H9 (cell line): ENCODE measurements at regions not wholly inside any gene's neighbourhood (a gene's known extent, or its start where the extent isn't known, plus 50 kb on each side); places are given as distances from the start of the nearest gene placed in this dataset.

Source experiments
- DNase-seq: peaks from one replicate; pipeline ENCODE4 v3.0.0-alpha.2; 2017
- H2AFZ ChIP-seq: one replicate; pipeline ENCODE4 v1.6.1; 2013; ENCODE audit warnings: mild to moderate bottlenecking, low read length, control low read depth, moderate library complexity
- H2AK5ac ChIP-seq: 2 replicates; pipeline ENCODE4 v1.6.1; 2013; ENCODE audit warnings: low read length, control low read depth, mixed read lengths; ENCODE audit not compliant: insufficient read length
- H2BK120ac ChIP-seq: one replicate; pipeline ENCODE4 v1.6.1; 2013; ENCODE audit warnings: low read depth, mild to moderate bottlenecking, low read length, control low read depth, inconsistent platforms; ENCODE audit not compliant: poor library complexity, severe bottlenecking
- H2BK12ac ChIP-seq: 2 replicates; pipeline ENCODE4 v1.6.1; 2013; ENCODE audit warnings: low read length, control low read depth, mixed read lengths, low read depth; ENCODE audit not compliant: insufficient read length
- H2BK15ac ChIP-seq: 2 replicates; pipeline ENCODE4 v1.6.1; 2013; ENCODE audit warnings: low read depth, low read length, control low read depth
- H2BK20ac ChIP-seq: one replicate; pipeline ENCODE4 v1.6.1; 2013; ENCODE audit warnings: low read depth, mild to moderate bottlenecking, low read length, control low read depth, inconsistent platforms; ENCODE audit not compliant: poor library complexity, severe bottlenecking
- H2BK5ac ChIP-seq: 2 replicates; pipeline ENCODE4 v1.6.1; 2013; ENCODE audit warnings: low read length, control low read depth, mixed read lengths; ENCODE audit not compliant: insufficient read length
- H3K14ac ChIP-seq: 2 replicates; pipeline ENCODE4 v1.6.1; 2013; ENCODE audit warnings: low read length, control low read depth; ENCODE audit not compliant: insufficient read depth
- H3K18ac ChIP-seq: 2 replicates; pipeline ENCODE4 v1.6.1; 2013; ENCODE audit warnings: low read depth, mild to moderate bottlenecking, mixed read lengths, low read length, control low read depth; ENCODE audit not compliant: insufficient read length
- H3K23ac ChIP-seq: 2 replicates; pipeline ENCODE4 v1.6.1; 2013; ENCODE audit warnings: low read length, control low read depth, mixed read lengths, low read depth; ENCODE audit not compliant: insufficient read length
- H3K23me2 ChIP-seq: 2 replicates; pipeline ENCODE4 v1.6.1; 2013; ENCODE audit warnings: low read depth, mild to moderate bottlenecking, mixed read lengths, low read length, control low read depth; ENCODE audit not compliant: insufficient read length, poor library complexity, severe bottlenecking
- H3K27ac ChIP-seq: 2 replicates; pipeline ENCODE4 v1.5.1; 2013; ENCODE audit warnings: low read length, control low read depth, mixed read lengths, low read depth; ENCODE audit not compliant: insufficient read length
- H3K27me3 ChIP-seq: 2 replicates; pipeline ENCODE4 v1.6.1; 2013; ENCODE audit warnings: low read length, control low read depth, inconsistent platforms; ENCODE audit not compliant: insufficient read depth
- H3K4ac ChIP-seq: 2 replicates; pipeline ENCODE4 v1.6.1; 2013; ENCODE audit warnings: low read depth, mild to moderate bottlenecking, control low read depth, inconsistent platforms, low read length, moderate library complexity
- H3K4me1 ChIP-seq: 2 replicates; pipeline ENCODE4 v1.6.1; 2013; ENCODE audit warnings: low read length, control low read depth, inconsistent platforms; ENCODE audit not compliant: insufficient read depth
- H3K4me2 ChIP-seq: 2 replicates; pipeline ENCODE4 v1.6.1; 2013; ENCODE audit warnings: low read length, control low read depth, mixed read lengths; ENCODE audit not compliant: insufficient read length, insufficient read depth
- H3K56ac ChIP-seq: 2 replicates; pipeline ENCODE4 v1.6.1; 2013; ENCODE audit warnings: low read depth, mild to moderate bottlenecking, mixed read lengths, low read length, control low read depth; ENCODE audit not compliant: insufficient read length
- H3K79me1 ChIP-seq: 2 replicates; pipeline ENCODE4 v1.6.1; 2013; ENCODE audit warnings: low read depth, mild to moderate bottlenecking, moderate library complexity, low read length, control low read depth, inconsistent platforms; ENCODE audit not compliant: insufficient read depth, poor library complexity, severe bottlenecking
- H3K79me2 ChIP-seq: 2 replicates; pipeline ENCODE4 v1.6.1; 2013; ENCODE audit warnings: low read length, control low read depth, inconsistent platforms; ENCODE audit not compliant: insufficient read depth
- H3K9ac ChIP-seq: 2 replicates; pipeline ENCODE4 v1.6.1; 2013; ENCODE audit warnings: low read length, control low read depth, mixed read lengths; ENCODE audit not compliant: insufficient read length; ENCODE audit errors: extremely low read depth
- H3K9me3 ChIP-seq: one replicate; pipeline ENCODE4 v1.6.1; 2013; ENCODE audit warnings: low read depth, low read length, inconsistent platforms; ENCODE audit not compliant: control insufficient read depth
- H3T11ph ChIP-seq: one replicate; pipeline ENCODE4 v1.6.1; 2013; ENCODE audit warnings: mild to moderate bottlenecking, low read length, control low read depth, inconsistent platforms
- H4K20me1 ChIP-seq: one replicate; pipeline ENCODE4 v1.6.1; 2013; ENCODE audit not compliant: control insufficient read depth, insufficient read length, insufficient read depth
- H4K5ac ChIP-seq: 2 replicates; pipeline ENCODE4 v1.6.1; 2013; ENCODE audit warnings: low read depth, mild to moderate bottlenecking, mixed read lengths, low read length, control low read depth; ENCODE audit not compliant: insufficient read length
- H4K8ac ChIP-seq: replicated peaks from 2 replicates; pipeline ENCODE4 v1.6.1; 2013; ENCODE audit warnings: low read length, control low read depth, mixed read lengths, low read depth; ENCODE audit not compliant: insufficient read length
- H4K91ac ChIP-seq: 2 replicates; pipeline ENCODE4 v1.6.1; 2013; ENCODE audit warnings: low read depth, mild to moderate bottlenecking, moderate library complexity, mixed read lengths, low read length, control low read depth; ENCODE audit not compliant: insufficient read length
- H3K27ac Mint-ChIP-seq, 3 experiments: 2 replicates in 2 of 3; 3 replicates in 1 of 3; pipeline ENCODE4 v1.8.0; 2020 to 2021; ENCODE audit warnings: mixed read lengths in 3 of 3, mild to moderate bottlenecking in 1 of 3, moderate library complexity in 1 of 3
- H3K27me3 Mint-ChIP-seq: 2 replicates; pipeline ENCODE4 v1.8.0; 2021; ENCODE audit warnings: low read depth, mild to moderate bottlenecking, moderate library complexity, mixed read lengths
- H3K36me3 Mint-ChIP-seq, 3 experiments: 2 replicates in 2 of 3; 3 replicates in 1 of 3; pipeline ENCODE4 v1.8.0; 2020 to 2021; ENCODE audit warnings: low read depth in 3 of 3, mixed read lengths in 3 of 3; ENCODE audit not compliant: insufficient read depth in 1 of 3
- H3K4me1 Mint-ChIP-seq, 2 experiments: 2 replicates each; pipeline ENCODE4 v1.8.0; 2020; ENCODE audit warnings: mixed read lengths in 2 of 2
- H3K4me3 Mint-ChIP-seq, 2 experiments: 2 replicates in 1 of 2; 3 replicates in 1 of 2; pipeline ENCODE4 v1.8.0; 2020 to 2021; ENCODE audit warnings: mild to moderate bottlenecking in 2 of 2, mixed read lengths in 2 of 2, moderate library complexity in 1 of 2
- H3K9me3 Mint-ChIP-seq, 2 experiments: 2 replicates in 1 of 2; 3 replicates in 1 of 2; pipeline ENCODE4 v1.8.0; 2020; ENCODE audit warnings: mild to moderate bottlenecking in 2 of 2, mixed read lengths in 2 of 2, moderate library complexity in 1 of 2
- CTCF ChIP-seq: fragments of 200-600 bp; sonication (generic); conservative IDR thresholded peaks from 3 replicates; pipeline ENCODE4 v1.8.0; 2021; ENCODE audit warnings: antibody characterized with exemption, mild to moderate bottlenecking
- WGBS: extraction: QIAGEN DNeasy Blood & Tissue Kit; methylation state at CpG from one replicate; pipeline ENCODE4 v1.1.7; 2013; ENCODE audit warnings: missing lambda C conversion rate, low lambda C conversion rate, mixed read lengths; ENCODE audit not compliant: insufficient read length; ENCODE audit errors: extremely low coverage; 5-methylcytosine and 5-hydroxymethylcytosine counted together

- Histone ChIP-seq H2BK20ac (no peak overlapping the region), H3K18ac (no peak overlapping the region), H2BK120ac (no peak overlapping the region), H4K8ac (no peak overlapping the region), H3K56ac (no peak overlapping the region), H4K20me1 (no peaks in the 10 kb centered on the region), H3K23ac (no peak overlapping the region), H3K4me2 (no peak overlapping the region), H3K4me1 (no peaks in the 10 kb centered on the region), H3T11ph (no peak overlapping the region), H3K79me1 (no peaks in the 10 kb centered on the region), H2BK15ac (no peak overlapping the region), H3K14ac (0 out of 2 replicates have a peak overlapping the region, but pooled peaks have one; percentile 18), H3K9me3 (no peaks in the 10 kb centered on the region), H3K4ac (no peak overlapping the region), H2AFZ (no peak overlapping the region), H3K23me2 (no peaks in the 10 kb centered on the region), H3K79me2 (no peaks in the 10 kb centered on the region), H4K91ac (no peak overlapping the region), H4K5ac (no peak overlapping the region), H3K9ac (no peak overlapping the region), H2AK5ac (no peak overlapping the region), H2BK12ac (no peak overlapping the region), H3K27me3 (no peaks in the 10 kb centered on the region), H2BK5ac (no peak overlapping the region), H3K27ac (no peak overlapping the region)
- TF ChIP-seq CTCF: no peak
- Mint-ChIP-seq H3K27ac (0 out of 7 replicates have a peak overlapping the region, but pooled peaks of 1 of the 3 experiments have one; percentile 33), H3K4me1 (peaks cover 2 to 6% of the 10 kb centered on the region in 2 experiments; a peak in 2 of 4 replicates), H3K4me3 (no peak overlapping the region), H3K36me3 (no peaks in the 10 kb centered on the region), H3K9me3 (no peaks in the 10 kb centered on the region), H3K27me3 (peaks cover 4% of the 10 kb centered on the region)
- no peak for DNase-seq
- no CpG with 5 or more reads among the region's 9 CpGs for WGBS
Measured at GRCh38 chr15:77682564-77682963, 49.9 kb upstream of the LINGO1 start.
